Suppressor macrophage treated with lipopolysaccharide for 1 hour (primary cell): ENCODE measurements at regions not wholly inside any gene's neighbourhood (a gene's known extent, or its start where the extent isn't known, plus 50 kb on each side); places are given as distances from the start of the nearest gene placed in this dataset.

Experiments
- DNase-seq, 3 donors: peaks; one replicate each; pipeline ENCODE4 v3.0.0-alpha.2; 2020 to 2022

DNA sequence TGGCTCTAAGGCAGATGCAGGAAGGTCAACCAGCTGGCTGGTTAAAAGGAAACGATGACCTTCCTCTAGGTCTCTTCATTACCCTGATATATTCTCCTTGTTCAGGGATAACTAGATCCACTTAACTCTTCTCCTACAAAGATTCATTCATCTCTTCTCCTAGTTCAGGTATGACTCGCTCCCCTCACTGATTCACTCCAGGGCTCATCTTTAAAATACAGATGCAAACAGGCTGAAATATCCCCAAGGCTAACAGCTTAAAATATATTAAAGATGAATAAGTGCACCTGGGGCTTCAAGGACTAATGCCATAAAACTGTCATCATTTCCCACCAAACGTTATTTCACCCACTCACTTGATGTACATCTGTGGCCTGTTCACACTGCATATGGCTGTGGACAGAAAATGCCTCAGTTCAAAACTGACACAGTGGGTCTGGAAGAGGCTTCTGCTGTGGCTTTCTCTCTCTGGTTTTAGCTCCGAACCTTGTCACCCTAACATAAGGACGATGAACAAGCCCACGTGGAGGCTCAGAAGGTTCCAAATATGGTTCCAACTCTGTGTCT lies 366.9 kb downstream of the DEPDC1B start:
- DNase-seq: no peak

DNA sequence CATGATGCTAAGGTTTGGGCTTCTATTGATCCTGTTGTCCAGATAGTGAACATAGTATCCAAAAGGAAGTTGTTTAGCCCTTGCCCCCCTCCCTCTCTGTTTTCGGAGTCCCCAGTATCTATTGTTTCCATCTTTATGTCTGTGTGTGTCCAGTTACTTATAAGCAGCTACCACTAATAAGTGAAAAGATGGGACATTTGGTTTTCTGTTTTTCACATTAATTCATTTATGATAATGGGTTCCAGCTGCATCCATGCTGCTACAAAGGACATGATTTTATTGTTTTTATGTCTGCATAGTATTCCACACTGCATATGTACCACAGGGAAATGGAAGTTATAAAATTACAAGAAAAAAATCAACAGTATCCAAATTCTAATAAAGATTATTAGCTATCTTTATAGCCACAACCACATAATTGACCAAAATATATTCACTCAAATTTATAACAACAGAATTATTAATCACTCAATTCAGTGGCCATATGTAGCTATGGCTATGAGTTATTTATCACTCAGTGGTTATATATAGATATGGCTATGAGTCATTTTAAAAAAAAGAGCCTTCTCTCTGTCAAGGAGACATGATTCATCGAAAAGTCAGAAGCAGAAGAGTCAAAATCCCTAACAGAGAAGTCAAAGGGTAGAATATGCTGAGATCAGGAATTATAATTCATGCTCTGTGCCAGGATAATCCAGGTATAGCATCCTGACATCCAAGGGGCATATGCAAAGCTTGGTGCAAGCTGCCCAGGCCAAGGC lies 367.5 kb downstream of the DEPDC1B start:
- peak; percentile 62 to 91 (median 85) for DNase-seq

DNA sequence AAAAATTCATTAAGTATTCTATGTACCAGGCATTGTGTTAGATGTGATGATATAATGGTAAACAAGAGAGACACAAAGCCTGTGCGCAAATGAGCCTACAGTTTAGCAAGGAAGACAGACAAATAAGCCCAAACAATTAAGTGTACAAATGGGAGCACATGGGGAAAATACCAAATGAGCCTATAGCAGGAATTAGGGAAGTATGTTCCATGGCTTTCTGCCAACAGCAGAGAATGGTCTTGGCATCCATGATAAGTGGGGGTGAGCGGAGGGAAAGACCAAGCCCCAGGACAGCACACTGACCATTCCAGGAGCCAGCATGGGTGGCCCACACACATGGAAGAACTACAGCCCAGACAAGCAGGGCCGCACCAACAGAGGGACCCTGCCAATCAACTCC lies 369.7 kb downstream of the DEPDC1B start:
- DNase-seq: peak in 1 of 3 donors; percentile 9

DNA sequence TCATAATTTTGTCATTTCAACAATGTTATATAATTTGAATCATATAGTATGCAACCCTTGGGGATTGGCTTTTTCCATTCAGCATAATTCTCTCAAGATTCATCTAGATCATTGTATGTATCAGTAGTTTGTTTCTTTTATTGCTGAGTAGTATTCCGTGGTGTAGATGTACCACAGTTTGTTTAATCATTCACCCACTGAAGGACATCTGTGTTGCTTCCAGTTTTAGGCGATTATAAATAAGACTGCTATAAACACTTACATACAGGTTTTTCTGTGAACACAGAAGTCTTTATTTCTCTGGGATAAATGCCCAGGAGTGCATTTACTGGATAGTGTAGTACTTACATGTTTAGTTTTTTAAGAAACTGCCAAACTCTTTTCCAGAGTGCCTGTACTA lies 374.1 kb downstream of the DEPDC1B start:
- no peak for DNase-seq

DNA sequence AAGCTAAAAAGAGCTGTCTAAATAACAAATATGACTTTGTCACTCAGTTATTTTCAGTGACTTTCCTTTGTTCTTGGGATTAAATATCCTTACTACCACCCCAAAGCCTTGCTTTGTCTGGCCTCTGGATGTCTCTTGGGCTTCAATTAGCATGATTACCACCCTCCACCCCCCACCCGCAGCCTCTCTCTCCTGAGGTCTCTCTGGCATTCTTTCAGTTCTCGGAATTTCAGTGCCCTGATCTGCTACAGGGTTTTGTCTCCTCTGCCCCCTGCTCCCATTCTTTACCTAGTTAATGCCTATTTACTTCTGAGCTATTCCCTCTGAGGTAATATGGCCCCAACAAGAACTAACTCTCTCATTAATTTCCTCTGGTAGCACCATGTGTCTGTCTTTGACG lies 376.4 kb downstream of the DEPDC1B start:
- DNase-seq: no peak

DNA sequence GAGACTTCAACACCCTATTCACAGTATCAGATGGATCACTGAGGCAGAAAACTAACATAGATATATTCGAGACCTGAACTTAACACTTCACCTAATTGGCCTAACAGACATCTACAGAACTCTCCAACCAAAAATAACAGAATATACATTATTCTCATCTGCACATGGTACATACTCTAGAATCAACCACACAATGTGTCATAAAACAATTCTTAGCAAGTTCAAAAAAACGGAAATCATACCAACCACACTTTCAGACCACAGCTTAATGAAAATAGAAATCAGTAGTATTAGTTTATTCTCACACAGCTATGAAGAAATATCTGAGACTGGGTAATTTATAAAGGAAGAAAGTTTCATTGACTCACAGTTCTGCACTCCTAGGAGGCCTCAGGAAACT lies 387.9 kb downstream of the DEPDC1B start:
- DNase-seq: no peak

DNA sequence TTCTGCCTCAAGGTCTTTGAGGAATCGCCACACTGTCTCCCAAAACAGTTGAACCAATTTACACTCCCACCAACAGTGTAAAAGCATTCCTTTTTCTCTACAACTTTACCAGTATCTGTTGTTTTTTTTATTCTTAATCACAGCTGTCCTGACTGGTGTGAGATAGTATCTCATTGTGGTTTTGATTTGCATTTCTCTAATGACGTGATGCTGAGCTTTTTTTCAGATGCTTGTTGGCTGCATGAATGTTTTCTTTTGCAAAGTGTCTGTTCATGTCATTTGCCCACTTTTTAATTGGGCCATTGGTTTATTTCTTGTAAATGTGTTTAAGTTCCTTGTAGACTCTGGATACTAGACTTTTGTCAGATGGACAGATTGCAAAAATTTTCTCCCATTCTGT lies 400.0 kb downstream of the DEPDC1B start:
- no peak for DNase-seq

DNA sequence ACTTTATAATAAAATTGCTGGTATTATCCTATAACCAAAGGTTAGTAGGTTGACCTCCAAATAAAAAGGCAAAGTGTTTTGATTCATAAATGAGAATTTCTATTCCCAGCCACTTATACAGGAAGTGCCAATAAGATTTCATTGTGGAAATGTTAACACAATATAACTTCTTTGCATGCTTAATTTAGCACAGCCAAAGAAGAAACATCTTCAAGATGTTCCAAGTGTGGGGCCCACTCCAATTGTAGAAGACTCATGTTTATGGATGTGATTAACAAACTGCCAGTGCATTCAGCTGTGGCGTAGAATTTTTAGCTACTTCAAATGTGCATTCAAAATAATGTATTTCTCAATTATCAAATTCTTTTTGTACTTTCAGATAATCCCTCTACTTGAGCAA lies 402.3 kb downstream of the DEPDC1B start:
- DNase-seq: no peak

DNA sequence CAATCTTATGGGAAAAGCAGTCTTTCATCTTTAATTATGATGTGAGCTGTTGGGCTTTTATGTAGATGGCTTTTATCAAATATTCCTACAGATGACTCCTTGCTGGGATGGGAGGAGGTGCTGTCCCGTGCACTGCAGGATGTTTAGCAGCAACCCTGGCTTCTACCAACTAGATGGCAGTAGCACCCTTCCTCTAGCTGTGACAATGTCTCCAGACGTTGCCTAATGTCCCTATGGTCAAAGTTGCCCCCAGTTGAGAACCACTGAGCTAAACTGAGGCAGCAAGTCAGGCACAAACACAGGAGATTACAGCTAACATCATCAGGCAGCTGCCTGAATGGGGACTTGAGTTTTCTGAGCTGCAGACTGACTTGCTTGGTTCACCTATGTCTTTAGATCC lies 401.9 kb upstream of the PDE4D start:
- peak; percentile 39 to 49 (median 39) for DNase-seq

DNA sequence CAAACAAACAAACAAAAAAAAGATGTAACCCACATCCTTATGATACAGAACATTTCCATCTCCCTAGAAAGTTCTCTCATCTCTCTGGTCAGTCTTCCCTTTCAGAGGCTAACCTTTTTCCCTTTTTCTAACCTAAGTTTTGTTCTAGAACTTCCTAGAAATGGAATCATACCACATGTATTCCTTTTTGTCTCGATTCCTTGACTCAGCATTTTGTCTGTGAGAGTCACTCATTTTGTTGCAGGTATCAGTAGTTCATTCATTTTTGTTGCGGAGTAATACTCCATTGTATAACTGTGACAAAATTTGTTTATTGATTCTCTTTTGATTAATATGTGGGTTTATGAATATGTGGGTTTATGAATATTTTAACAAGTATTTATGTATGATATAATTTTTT lies 400.0 kb upstream of the PDE4D start:
- DNase-seq: no peak

DNA sequence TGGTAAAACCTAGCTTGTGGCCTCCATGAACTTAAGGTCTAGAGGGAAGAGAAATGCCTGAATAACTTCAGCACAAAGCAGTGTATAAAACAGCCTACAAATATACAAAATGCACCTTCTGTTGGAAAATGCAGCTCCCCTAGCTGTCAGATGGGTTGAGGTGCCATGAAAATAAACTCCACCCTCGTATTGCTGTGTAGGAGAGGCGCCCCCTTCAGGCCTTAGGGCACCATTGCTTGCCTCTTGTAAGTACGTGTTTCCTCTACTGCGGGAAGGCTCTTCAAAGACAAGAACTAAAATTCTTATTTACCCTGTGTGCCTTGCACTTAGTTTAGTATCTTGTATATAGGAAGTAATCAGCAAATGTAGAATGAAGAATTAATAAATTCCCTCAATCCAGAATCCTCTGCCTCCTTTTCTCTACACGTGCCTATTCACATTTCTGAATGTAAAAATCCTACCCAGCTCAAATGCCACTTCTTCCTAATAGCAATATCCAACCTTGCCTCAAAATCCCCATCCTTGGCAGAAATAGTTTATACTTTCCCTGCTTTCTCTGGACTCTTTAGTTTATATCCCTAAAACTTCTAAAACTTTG lies 393.7 kb upstream of the PDE4D start:
- peak; percentile 76 to 87 (median 86) for DNase-seq

DNA sequence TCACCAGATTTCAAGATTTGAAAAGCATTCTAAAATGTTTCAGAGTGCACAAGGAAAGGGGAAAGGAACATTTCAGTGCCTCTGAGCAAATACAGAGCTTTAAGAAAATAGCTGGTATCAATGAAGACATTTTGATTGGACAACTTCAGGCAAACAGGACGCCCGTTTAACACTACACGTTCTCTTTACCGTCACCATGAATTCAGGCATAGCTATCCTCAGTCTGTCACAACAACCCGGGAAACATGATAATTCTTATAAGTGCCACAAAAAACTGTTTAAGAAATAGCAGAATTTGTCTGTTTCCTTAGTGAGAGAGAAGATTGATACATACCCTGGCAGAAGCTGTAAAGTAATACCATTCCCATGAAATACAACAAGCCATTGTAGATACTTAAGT lies 392.4 kb upstream of the PDE4D start:
- no peak for DNase-seq

DNA sequence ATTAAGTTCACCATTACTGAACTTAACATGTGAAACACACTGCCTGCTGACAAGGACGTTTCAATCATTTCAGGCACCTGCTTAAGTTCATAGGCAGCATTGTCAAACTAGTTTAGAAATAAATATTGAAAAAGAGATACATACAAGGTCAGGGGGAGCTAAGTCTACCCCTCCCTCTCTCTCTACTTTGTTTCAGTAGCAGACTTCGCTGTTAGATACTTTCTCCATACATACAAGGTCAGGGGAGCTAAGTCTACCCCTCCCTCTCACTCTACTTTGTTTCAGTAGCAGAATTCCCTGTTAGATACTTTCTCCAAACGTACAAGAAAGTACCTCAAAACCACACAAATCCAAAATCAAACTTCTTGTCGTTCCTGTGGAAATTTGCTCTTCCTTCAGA lies 387.4 kb upstream of the PDE4D start:
- no peak for DNase-seq

DNA sequence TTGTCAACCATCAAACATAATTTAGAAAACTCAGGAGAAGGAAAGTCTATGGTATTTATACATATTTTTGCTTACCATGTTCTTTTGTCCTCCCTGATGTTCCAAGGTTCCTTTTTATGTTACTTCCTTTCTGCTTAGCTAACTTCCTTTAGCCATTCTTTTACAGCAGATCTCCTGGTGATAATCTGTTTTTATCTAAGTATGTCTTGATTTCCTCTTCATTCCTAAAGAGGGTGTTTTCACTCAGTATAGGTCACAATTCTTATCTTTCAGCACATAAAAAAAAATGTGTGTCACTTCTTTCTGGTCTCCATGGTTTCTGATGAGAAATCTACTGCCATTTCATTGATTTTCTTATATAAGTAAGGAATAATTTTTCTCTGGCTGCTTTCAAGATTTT lies 384.4 kb upstream of the PDE4D start:
- no peak for DNase-seq

DNA sequence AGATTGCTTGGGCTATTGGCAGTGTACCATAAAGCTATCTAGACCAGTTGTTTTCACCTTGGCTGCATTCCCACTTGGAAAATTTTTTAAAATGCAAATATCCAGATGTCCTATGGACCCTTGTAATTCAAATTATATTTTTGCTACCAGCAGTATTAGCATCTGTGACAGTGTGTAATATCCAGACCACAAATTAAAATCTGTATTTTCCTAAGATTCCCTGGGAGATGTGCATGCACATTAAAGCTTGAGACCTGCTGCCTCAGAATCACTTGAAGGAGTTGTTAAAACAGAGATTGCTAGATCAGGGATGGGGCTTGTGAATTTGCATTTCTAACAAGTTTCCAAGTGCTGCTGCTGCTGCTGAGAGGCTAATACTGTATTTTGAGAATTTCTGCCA lies 381.2 kb upstream of the PDE4D start:
- DNase-seq: no peak

DNA sequence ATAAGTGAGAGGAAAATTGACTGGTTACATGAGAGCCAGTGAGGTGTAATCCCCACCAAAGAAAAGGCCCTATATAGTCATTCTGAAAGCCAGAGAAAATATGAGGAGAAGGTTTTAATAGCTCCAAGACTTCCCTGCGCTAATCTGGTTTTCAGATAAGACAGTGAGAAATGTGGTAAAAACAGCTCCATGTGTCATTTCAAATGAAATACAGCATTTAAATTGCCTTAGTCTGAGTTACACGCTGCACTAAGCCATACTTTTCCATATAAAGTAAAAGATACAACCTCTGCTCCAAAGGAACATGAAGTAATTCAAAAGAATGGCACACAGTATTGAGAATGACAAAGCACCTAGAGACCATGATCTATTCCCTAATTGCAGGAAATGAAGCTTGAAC lies 378.0 kb upstream of the PDE4D start:
- no peak for DNase-seq

DNA sequence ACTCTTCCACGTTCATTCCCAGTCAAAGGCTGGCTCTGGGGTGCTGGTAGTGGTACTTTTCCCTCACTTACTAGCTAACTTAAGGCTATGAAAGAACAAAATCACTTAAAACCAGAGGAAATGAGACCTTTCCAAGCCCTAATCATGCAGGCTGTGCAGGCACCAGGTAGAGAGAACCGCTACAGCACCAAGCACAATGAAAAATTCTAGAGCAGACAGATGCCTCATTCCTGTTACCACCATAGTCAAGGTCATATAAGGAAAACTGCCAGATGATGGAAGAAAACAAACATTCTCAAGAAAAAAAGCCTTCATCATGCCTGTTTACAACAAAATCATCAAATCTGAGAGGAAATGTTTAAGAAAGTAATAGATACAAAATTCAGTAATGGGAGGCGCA lies 374.4 kb upstream of the PDE4D start:
- no peak for DNase-seq

DNA sequence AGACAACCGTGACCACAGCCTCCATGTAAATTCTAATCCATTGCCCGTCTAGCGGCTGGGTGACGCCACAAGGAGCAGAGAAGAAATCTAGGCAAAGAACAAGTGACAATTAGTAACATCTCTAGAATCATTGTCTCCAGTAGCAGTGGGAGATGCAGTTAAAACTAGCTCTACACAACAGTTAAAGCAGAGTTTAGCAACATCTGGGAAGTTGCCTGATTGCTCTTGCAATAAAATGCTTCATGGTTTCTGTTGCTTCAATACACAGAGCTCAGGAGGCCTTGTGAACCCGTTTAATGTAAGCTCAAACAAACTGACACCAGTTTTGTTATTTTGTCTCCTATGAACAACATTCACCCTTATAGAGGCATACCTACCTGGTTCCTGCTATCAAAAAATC lies 369.8 kb upstream of the PDE4D start:
- no peak for DNase-seq

DNA sequence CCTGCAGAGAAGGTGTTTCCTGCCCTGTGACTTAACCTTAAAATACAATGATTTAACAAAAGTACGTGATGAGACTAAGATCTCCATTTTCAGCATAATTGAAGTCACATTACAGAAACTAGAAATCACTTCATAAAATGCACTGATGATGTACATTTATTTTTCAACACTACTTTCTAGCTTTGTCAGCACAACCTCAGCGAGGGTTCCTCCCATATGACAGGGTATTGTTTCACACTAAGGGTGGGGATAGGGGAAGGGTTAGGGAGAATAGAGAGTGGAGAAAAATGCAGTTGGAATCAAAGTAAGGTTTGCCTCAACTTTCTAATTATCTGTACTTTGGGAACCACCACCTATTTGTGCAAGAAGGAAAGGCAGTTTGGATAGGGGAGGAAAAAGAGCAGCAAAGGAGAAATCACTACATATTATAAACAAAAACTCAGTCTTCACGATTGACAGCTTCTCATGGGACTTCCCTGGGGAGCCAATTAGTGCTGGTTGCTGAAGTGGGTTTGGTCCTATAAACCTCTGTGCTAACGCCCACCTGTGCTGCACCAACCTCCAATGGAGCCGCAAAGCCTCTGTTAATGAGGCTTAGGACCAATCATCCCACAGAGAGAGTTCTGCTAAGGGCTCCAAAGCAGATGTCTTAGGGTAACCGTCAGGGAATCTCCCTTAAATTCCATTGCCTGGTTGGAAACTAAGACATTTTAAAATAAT lies 369.2 kb upstream of the PDE4D start:
- DNase-seq: no peak

DNA sequence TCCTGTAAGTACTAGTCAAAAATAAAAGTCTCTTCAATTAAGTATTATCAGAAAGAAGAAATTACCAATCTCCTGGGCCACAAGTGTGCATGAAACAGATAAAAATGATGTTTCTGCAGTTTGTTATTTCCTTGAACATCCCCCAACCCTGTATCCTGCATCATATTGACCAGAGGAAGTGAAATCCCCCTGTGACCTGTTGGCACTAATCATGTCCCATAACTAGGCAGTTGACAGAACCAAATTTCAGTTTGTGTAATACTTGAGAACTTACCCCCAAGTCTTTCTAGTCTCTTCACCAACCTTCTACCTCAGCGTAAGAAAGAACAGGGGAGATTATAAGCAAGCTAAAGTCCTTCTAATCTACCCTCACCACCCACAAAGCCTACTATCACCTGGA lies 368.2 kb upstream of the PDE4D start:
- DNase-seq: no peak

DNA sequence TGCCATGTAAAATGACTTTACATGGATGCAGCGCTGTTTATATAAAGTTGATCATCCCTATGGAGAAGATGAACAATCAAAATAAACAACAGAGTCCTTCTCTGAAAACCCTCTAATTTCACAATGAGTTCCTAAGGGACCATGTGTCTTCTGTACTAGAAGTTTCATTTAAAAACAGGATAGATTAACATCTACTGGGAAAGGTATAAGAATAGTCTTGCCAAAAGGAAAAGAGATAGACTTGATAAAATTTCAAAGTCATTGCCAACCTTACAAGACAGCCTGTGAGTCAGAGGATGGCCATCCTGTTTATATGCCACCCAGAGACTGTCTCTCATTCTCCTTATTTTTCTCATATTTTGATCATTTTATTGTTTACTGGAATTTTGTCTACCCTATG lies 367.1 kb upstream of the PDE4D start:
- DNase-seq: no peak

DNA sequence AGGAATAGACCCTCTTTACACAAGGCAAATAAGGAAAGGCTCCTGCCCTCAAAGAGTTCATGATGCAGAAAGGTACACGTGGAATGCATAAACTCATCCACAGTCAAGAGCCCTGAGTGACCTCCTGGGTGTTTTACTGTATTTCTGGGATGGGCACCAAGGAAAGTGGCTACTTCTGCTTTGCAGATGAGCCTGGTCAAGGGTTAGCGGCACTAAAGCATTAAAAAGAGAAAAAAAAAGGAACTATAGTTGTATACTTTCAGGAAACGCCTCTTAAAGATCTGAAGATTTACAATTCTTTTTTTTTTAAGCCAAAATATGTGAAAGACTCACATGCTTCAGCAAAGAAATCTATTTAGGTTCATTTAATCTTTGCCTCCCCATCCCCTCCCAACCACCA lies 366.2 kb upstream of the PDE4D start:
- DNase-seq: peak; percentile 48 to 61 (median 58)

DNA sequence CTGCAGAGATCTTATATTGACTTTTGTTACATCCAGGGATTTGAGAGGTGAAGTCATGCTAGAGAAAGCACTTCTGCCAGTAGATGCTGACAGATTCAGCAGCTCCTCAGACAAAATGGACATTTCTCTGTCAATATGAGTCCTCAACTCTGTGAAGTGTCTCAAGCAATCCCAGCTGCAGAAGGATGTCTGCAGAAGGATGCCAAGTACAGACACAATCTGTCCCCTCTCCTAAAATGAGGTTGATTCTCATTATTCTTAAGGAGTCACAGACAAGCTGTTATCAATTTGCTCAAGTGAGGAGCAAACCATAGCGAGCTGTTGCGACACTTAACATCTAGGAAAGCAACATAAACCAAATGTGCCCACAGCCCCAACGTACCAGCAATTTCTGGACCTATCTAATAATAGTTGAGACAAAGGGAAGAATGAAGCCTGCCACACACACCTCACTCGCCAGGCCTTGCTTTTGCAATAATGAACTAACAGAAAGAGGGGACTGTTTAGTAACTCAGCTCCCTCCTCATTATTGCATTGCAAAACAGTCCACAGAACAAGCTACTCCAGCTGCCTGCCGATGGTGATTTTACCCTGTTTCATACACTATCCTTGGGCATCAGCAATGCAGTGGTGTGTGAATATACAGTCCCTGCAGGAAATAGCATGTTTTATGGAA lies 364.2 kb upstream of the PDE4D start:
- DNase-seq: no peak
